Suprapubic skin (tissue), 4 donors: ENCODE measurements at regions not wholly inside any gene's neighbourhood (a gene's known extent, or its start where the extent isn't known, plus 50 kb on each side); places are given as distances from the start of the nearest gene placed in this dataset.

Experiments used
- DNase-seq, 2 donors: peaks; one replicate each; pipeline ENCODE4 v3.0.0-alpha.2; 2019; ENCODE audit warnings: low spot score in 2 of 2
- H3K27ac ChIP-seq: fragments of 200-600 bp; sonication (generic); one replicate; pipeline ENCODE4 v1.5.1; 2019
- H3K27me3 ChIP-seq: fragments of 200-600 bp; sonication (generic); one replicate; pipeline ENCODE4 v1.5.1; 2019
- H3K36me3 ChIP-seq: fragments of 200-600 bp; sonication (generic); one replicate; pipeline ENCODE4 v1.5.1; 2019
- H3K4me1 ChIP-seq: fragments of 200-600 bp; sonication (generic); one replicate; pipeline ENCODE4 v1.5.1; 2019
- H3K4me3 ChIP-seq: fragments of 200-600 bp; sonication (generic); one replicate; pipeline ENCODE4 v1.5.1; 2019; ENCODE audit warnings: mild to moderate bottlenecking
- H3K9me3 ChIP-seq: fragments of 200-600 bp; sonication (generic); one replicate; pipeline ENCODE4 v1.5.1; 2019
- EP300 ChIP-seq: sonication (generic); formaldehyde crosslinking; IDR thresholded peaks from one replicate; pipeline ENCODE4 v1.6.1; 2017; ENCODE audit warnings: antibody characterized with exemption
- POLR2A ChIP-seq, 2 donors: fragments of 450-650 bp; IDR thresholded peaks; one replicate each; pipeline ENCODE4 v1.6.1; 2017; ENCODE audit warnings: antibody characterized with exemption in 2 of 2, mild to moderate bottlenecking in 2 of 2, moderate library complexity in 2 of 2
- POLR2AphosphoS5 ChIP-seq, 3 donors: sonication (generic); formaldehyde crosslinking; IDR thresholded peaks; one replicate each; pipeline ENCODE4 v1.6.1; 2017; ENCODE audit warnings: antibody characterized with exemption in 3 of 3
- WGBS: methylation state at CpG from one replicate; pipeline ENCODE4 v1.1.5; 2018; 5-methylcytosine and 5-hydroxymethylcytosine counted together
- TF ChIP-seq, protein P1 (sequence below), 2 donors: fragments of 200-600 bp in 1 of 2; fragments of 450-650 bp in 1 of 2; sonication (generic) in 1 of 2; IDR thresholded peaks; one replicate each; pipeline ENCODE4 v1.5.1; 2016 to 2019; ENCODE audit warnings: antibody characterized with exemption in 2 of 2, mild to moderate bottlenecking in 1 of 2, moderate library complexity in 1 of 2

DNA sequence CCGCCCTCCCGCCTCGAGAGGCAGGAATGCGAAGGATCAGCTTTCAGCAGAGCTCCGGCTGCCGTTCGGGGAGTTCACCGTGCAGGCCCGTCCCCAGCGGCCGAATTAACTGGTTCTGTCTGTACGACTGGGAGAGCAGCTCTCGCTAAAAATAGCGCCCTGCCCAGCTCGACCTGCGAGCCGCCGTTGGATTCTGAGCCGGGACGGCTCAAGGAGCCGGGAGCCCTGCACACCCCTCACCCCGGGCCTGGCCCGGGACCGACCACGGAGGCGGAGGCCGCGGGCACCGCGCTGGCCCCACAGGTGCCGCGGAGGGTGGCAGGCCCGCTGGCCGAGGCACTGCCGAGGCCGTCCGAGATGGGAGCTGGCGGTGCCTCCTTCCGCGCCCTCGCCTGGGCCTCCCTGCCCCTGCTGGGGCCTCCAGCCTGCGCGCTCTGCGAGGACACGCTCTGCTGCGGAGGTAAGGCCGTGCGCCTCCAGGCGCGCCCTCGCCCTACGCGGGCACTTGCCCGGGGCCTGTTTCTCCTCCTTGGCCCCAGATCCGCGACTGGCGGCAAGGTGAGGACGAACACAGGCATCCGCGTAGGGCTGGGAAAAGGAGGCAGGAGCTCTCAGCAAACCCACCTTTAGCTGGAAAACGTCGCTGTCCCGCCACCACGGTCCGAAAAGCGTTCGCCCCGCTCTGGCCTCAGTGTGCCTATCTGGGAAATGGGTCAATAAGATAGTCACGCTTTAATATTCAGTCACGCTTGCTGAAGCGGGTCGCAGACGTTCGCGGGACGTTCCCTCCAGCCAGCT is 53.1 kb upstream of the DAB2IP start:
- H3K4me3 ChIP-seq = peak overlapping the region; percentile 79
- H3K27me3 ChIP-seq = no peaks in the 10 kb centered on the region
- 30% methylated on average over 40 of the region's 76 CpGs for WGBS
- H3K9me3 ChIP-seq = no peaks in the 10 kb centered on the region
- peak overlapping the region; percentile 86 for H3K27ac ChIP-seq
- H3K4me1 ChIP-seq = peaks cover 36% of the 10 kb centered on the region
- TF ChIP-seq, protein P1, sequence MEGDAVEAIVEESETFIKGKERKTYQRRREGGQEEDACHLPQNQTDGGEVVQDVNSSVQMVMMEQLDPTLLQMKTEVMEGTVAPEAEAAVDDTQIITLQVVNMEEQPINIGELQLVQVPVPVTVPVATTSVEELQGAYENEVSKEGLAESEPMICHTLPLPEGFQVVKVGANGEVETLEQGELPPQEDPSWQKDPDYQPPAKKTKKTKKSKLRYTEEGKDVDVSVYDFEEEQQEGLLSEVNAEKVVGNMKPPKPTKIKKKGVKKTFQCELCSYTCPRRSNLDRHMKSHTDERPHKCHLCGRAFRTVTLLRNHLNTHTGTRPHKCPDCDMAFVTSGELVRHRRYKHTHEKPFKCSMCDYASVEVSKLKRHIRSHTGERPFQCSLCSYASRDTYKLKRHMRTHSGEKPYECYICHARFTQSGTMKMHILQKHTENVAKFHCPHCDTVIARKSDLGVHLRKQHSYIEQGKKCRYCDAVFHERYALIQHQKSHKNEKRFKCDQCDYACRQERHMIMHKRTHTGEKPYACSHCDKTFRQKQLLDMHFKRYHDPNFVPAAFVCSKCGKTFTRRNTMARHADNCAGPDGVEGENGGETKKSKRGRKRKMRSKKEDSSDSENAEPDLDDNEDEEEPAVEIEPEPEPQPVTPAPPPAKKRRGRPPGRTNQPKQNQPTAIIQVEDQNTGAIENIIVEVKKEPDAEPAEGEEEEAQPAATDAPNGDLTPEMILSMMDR (IDR thresholded peaks at IDR 0.05) = peak in 1 of 2 donors; percentile 54
- TF ChIP-seq POLR2AphosphoS5 (IDR thresholded peaks at IDR 0.05) (peak in 1 of 3 donors; percentile 57), EP300 (no peak), POLR2A (IDR thresholded peaks at IDR 0.05) (no peak)
- H3K36me3 ChIP-seq = no peaks in the 10 kb centered on the region
- peak; percentile 90 to 91 for DNase-seq

DNA sequence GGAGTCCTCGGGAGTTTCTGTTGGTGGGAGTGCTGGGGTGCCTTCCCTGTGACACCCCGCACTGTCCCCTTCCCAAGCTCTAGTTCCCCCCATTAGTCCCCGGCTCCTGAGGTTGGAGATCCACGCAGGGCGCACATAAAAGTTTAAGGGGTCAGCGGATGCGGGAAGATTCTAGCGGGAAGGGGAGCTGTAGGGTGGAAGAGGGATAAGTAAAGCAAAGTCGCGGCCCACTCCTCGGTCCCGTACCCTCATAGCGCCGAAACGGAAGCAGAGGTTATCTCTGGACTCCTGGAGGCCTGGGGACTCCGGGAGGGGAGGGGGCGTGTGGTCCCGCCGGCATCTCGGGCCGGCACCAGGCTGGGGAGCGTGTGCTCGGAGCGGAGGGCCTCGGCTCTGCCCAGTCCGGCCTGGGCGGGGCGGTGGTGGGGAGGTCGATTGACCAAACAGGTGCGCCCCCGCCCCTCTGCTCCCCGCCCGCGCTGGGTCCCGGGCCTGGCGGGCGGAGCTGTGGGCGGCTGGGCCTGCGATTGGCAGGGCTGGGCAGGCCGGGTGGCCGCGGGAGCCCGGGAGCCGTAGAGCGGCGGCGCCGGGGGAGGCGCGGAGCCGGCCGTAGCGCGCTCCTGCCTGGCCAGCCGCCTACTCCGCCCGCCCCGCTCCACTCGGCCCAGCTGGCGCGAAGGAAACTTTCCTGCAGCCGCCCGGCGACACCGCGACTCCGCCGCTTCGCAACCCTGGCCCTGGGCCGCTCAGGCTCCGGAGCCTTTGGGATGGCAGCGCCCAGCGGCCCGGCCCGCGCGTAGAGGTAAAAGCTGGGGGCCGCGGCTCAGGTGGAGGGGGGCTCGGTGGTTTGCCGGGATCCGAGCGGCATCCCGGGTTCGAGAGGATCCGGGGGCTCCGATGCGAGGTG is 52.2 kb upstream of the DAB2IP start:
- TF ChIP-seq POLR2A (IDR thresholded peaks at IDR 0.05) (peak in 1 of 2 donors; percentile 27), EP300 (no peak), POLR2AphosphoS5 (IDR thresholded peaks at IDR 0.05) (no peak)
- TF ChIP-seq, protein P1 (IDR thresholded peaks at IDR 0.05) = no peak
- Histone ChIP-seq H3K4me1 (peaks cover 38% of the 10 kb centered on the region), H3K36me3 (no peaks in the 10 kb centered on the region), H3K4me3 (peak overlapping the region; percentile 79), H3K9me3 (no peaks in the 10 kb centered on the region), H3K27ac (peak overlapping the region; percentile 86), H3K27me3 (no peaks in the 10 kb centered on the region)
- peak in 1 of 2 donors; percentile 80 for DNase-seq
- 11% methylated on average over 24 of the region's 88 CpGs for WGBS

DNA sequence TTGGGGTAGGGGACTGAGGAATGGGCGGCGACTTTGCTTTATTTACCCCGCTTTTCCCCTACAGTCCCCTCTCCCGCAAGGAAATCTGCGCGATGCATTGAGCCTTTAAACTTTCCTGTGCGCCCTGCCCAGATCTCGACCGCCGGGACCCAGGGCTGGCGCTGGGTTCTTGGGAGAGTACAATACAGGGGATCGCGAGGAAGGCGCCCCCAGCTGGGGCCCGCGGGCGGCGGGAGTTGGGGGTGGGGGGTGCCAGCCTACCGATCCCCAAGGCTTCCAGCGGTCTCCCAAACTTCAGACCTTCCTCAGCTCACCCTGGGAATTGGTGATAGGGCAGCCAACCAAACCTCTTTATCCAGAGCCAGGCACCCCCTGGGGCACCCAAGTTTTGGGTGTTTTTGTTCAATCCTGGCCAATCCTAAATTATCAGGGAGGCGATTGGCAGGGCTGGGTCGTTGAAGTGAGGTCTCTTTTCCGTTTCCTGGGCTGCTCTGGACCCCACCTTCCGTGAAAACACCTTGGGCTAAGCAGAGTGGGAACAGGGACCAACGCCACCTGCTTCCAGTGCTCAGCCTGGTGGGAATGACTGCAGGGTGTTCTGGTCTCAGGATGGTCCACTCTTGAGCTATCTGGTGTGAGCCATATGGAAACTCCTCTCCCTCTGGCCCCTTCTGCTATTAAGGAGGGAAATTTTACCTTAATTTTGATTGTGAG is 51.4 kb upstream of the DAB2IP start:
- Histone ChIP-seq H3K36me3 (no peaks in the 10 kb centered on the region), H3K9me3 (no peaks in the 10 kb centered on the region), H3K4me1 (peaks cover 41% of the 10 kb centered on the region), H3K4me3 (peak overlapping the region; percentile 79), H3K27ac (peak overlapping the region; percentile 86), H3K27me3 (no peaks in the 10 kb centered on the region)
- TF ChIP-seq, protein P1 (IDR thresholded peaks at IDR 0.05) = no peak
- TF ChIP-seq POLR2AphosphoS5 (IDR thresholded peaks at IDR 0.05) = no peak
- no peak for TF ChIP-seq EP300
- no peak for TF ChIP-seq POLR2A (IDR thresholded peaks at IDR 0.05)
- 16% methylated on average over 22 of the region's 25 CpGs for WGBS
- DNase-seq = no peak

DNA sequence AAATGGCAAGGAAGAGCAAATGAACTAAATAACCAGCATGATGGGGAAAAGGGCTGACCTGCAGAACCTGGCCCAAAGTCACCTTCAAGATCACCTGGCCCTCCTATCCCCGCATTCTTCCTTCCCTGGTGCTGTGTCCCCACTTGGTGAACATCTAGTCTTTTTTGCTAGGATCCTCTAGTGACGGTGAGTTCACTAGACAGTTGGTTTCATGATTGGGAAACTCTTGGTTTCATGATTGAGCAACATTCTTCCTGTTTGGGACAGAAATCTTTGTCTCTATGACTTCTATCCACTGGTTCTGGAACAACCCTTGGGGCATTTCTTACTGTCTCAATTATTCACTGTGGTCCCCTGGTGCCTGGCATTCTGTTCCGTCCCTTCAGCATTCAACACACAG is 50.2 kb upstream of the DAB2IP start:
- TF ChIP-seq POLR2A (IDR thresholded peaks at IDR 0.05) = no peak
- TF ChIP-seq POLR2AphosphoS5 (IDR thresholded peaks at IDR 0.05) = peak in 1 of 3 donors; percentile 20
- 66% methylated on average over 3 of the region's 3 CpGs for WGBS
- Histone ChIP-seq H3K4me1 (peaks cover 41% of the 10 kb centered on the region), H3K27me3 (no peaks in the 10 kb centered on the region), H3K4me3 (no peak overlapping the region), H3K9me3 (no peaks in the 10 kb centered on the region), H3K36me3 (no peaks in the 10 kb centered on the region), H3K27ac (no peak overlapping the region)
- no peak for DNase-seq
